ENCODE measurements at regions not wholly inside any gene's neighbourhood (a gene's known extent, or its start where the extent isn't known, plus 50 kb on each side); places are given as distances from the start of the nearest gene placed in this dataset.

- TF ChIP-seq CTCF (conservative IDR thresholded peaks at IDR 0.05; ENCODE audit: low read depth in 2 of 2) (no peak), JUNB (IDR thresholded peaks at IDR 0.05; ENCODE audit: unreplicated experiment) (no peak), EZH2phosphoT487 (IDR thresholded peaks at IDR 0.05; ENCODE audit: unreplicated experiment) (no peak), EZH2 (IDR thresholded peaks at IDR 0.05; ENCODE audit: low read depth, unreplicated experiment) (no peak), REST (IDR thresholded peaks at IDR 0.05; ENCODE audit: unreplicated experiment) (no peak), NANOG (IDR thresholded peaks at IDR 0.05; ENCODE audit: borderline replicate concordance) (no peak), POLR2AphosphoS5 (IDR thresholded peaks at IDR 0.05; ENCODE audit: low read depth) (no peak), CREB1 (CRISPR knock-in tag; IDR thresholded peaks at IDR 0.05; ENCODE audit: low read depth) (no peak), ZNF114 (CRISPR knock-in tag; IDR thresholded peaks at IDR 0.05) (no peak)
These were observed 124.4 kb downstream of the EMX2 start for GRCh38 chr10:117666965-117667364.

Measured in GM23338 (cell line).